GM23248 (cell line): ENCODE measurements at regions not wholly inside any gene's neighbourhood (a gene's known extent, or its start where the extent isn't known, plus 50 kb on each side); places are given as distances from the start of the nearest gene placed in this dataset.

Experiments used
- EZH2 ChIP-seq: fragments of 200-600 bp; sonication (generic); IDR thresholded peaks from 2 replicates; pipeline ENCODE4 v1.6.1; 2018; ENCODE audit warnings: antibody characterized with exemption, mild to moderate bottlenecking; ENCODE audit not compliant: insufficient read depth, poor library complexity, severe bottlenecking
- EZH2phosphoT487 ChIP-seq: fragments of 200-600 bp; sonication (generic); IDR thresholded peaks from 2 replicates; pipeline ENCODE4 v1.6.1; 2018; ENCODE audit warnings: antibody characterized with exemption, moderate library complexity, mild to moderate bottlenecking, low read depth; ENCODE audit not compliant: insufficient read depth

DNA sequence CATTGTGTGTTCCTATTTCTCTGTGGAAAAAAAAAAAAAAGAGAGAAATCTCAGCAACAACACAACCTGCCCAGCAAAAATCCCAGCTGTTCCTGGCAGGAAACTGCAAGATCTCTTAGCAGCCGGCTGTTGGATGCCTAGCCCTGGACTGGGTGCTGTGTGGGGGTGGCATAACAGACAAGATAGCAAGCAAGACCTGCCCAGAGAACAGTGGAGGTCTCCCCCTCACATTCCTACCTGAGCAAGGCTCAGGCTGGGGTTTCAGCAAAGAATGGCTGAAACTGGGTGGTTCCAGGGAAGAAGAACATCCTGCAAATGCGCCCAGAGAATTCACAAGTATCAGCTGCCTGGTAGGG lies 248.8 kb upstream of the ZMIZ1 start:
- TF ChIP-seq EZH2phosphoT487 (no peak), EZH2 (no peak)
